Prostate gland (tissue), 2 donors: ENCODE measurements at regions not wholly inside any gene's neighbourhood (a gene's known extent, or its start where the extent isn't known, plus 50 kb on each side); places are given as distances from the start of the nearest gene placed in this dataset.

ENCODE experiments used
- DNase-seq: peaks from one replicate; pipeline ENCODE4 v3.0.0-alpha.2; 2019; ENCODE audit warnings: low spot score
- H3K27ac ChIP-seq, 2 donors: fragments of 200-600 bp; sonication (generic); 2 replicates each; pipeline ENCODE4 v1.5.1; 2017 to 2019
- H3K27me3 ChIP-seq: fragments of 200-600 bp; sonication (generic); replicated peaks from 2 replicates; pipeline ENCODE4 v1.5.1; 2019; ENCODE audit not compliant: insufficient read depth
- H3K36me3 ChIP-seq, 2 donors: fragments of 200-600 bp; sonication (generic); 1 replicate in 1 of 2; 2 replicates in 1 of 2; pipeline versions ENCODE4 v1.5.1 to v1.8.1; 2017 to 2019
- H3K4me1 ChIP-seq: fragments of 200-600 bp; sonication (generic); replicated peaks from 2 replicates; pipeline ENCODE4 v1.5.1; 2019
- H3K4me3 ChIP-seq, 2 donors: fragments of 200-600 bp; sonication (generic); 2 replicates each; pipeline ENCODE4 v1.5.1; 2017 to 2019
- H3K9me3 ChIP-seq: fragments of 200-600 bp; sonication (generic); 2 replicates; pipeline ENCODE4 v1.5.1; 2017
- CTCF ChIP-seq, 4 experiments: fragments of 200-600 bp in 2 of 4; fragments of 450-650 bp in 2 of 4; sonication (generic) in 2 of 4; IDR thresholded peaks; 1 replicate in 3 of 4; 2 replicates in 1 of 4; pipeline ENCODE4 v1.5.1; 2016 to 2019; ENCODE audit warnings: antibody characterized with exemption in 4 of 4, mild to moderate bottlenecking in 2 of 4, moderate library complexity in 2 of 4
- POLR2A ChIP-seq: fragments of 450-650 bp; IDR thresholded peaks from one replicate; pipeline ENCODE4 v1.6.1; 2016; ENCODE audit warnings: antibody characterized with exemption, mild to moderate bottlenecking
- POLR2AphosphoS5 ChIP-seq: sonication (generic); formaldehyde crosslinking; IDR thresholded peaks from one replicate; pipeline ENCODE4 v1.6.1; 2017; ENCODE audit warnings: antibody characterized with exemption
- WGBS: methylation state at CpG from one replicate; pipeline ENCODE4 v1.1.5; 2018; 5-methylcytosine and 5-hydroxymethylcytosine counted together
- intact Hi-C: fragments of 100-400 bp; cut with DNase I; formaldehyde crosslinking; loops from one replicate; pipeline ENCODE4 v1.14.2; 2022

GRCh38 chr6:6769466-6769865 lies 180.9 kb downstream of the LY86 start:
- 100% methylated on average over 1 of the region's 1 CpG for WGBS

GRCh38 chr6:6771224-6771945 lies 182.9 kb downstream of the LY86 start:
- Histone ChIP-seq H3K4me1 (no peaks in the 10 kb centered on the region), H3K27ac (no peak overlapping the region)

More at GRCh38 chr6:6769466-6769865, 180.9 kb downstream of the LY86 start:
- TF ChIP-seq POLR2AphosphoS5 = no peak
- TF ChIP-seq CTCF (IDR thresholded peaks at IDR 0.05) = no peak
- no peak for TF ChIP-seq POLR2A
- Histone ChIP-seq H3K27ac (no peak overlapping the region), H3K36me3 (no peaks in the 10 kb centered on the region), H3K4me1 (no peaks in the 10 kb centered on the region), H3K27me3 (no peaks in the 10 kb centered on the region), H3K9me3 (no peaks in the 10 kb centered on the region), H3K4me3 (no peak overlapping the region)
- DNase-seq = no peak
- intact Hi-C loops = no loop called here

GRCh38 chr6:6771964-6772363 lies 183.4 kb downstream of the LY86 start:
- Histone ChIP-seq H3K9me3 (no peaks in the 10 kb centered on the region), H3K27ac (no peak overlapping the region), H3K36me3 (no peaks in the 10 kb centered on the region), H3K4me3 (no peak overlapping the region), H3K4me1 (no peaks in the 10 kb centered on the region), H3K27me3 (no peaks in the 10 kb centered on the region)
- TF ChIP-seq CTCF (IDR thresholded peaks at IDR 0.05) (no peak), POLR2A (no peak), POLR2AphosphoS5 (no peak)
- 94% methylated on average over 5 of the region's 5 CpGs for WGBS
- no peak for DNase-seq
- intact Hi-C loops = no loop called here

More at GRCh38 chr6:6771224-6771945, 182.9 kb downstream of the LY86 start:
- TF ChIP-seq POLR2A (no peak), POLR2AphosphoS5 (no peak), CTCF (IDR thresholded peaks at IDR 0.05) (no peak)
- DNase-seq = no peak
- H3K27me3 ChIP-seq = no peaks in the 10 kb centered on the region
- H3K4me3 ChIP-seq = no peak overlapping the region
- no peaks in the 10 kb centered on the region for H3K36me3 ChIP-seq
- WGBS = 88% methylated on average over 1 of the region's 1 CpG
- H3K9me3 ChIP-seq = no peaks in the 10 kb centered on the region
- intact Hi-C loops = no loop called here

GRCh38 chr6:6772751-6773150 lies 184.2 kb downstream of the LY86 start:
- no peaks in the 10 kb centered on the region for H3K36me3 ChIP-seq
- no peak for TF ChIP-seq POLR2A
- no peak for TF ChIP-seq CTCF (IDR thresholded peaks at IDR 0.05)
- TF ChIP-seq POLR2AphosphoS5 = no peak

GRCh38 chr6:6775074-6775473 lies 186.6 kb downstream of the LY86 start:
- Histone ChIP-seq H3K27ac (no peak overlapping the region), H3K4me3 (no peak overlapping the region), H3K36me3 (no peaks in the 10 kb centered on the region), H3K27me3 (no peaks in the 10 kb centered on the region), H3K9me3 (no peaks in the 10 kb centered on the region), H3K4me1 (no peaks in the 10 kb centered on the region)
- DNase-seq = no peak
- TF ChIP-seq POLR2AphosphoS5 = no peak
- TF ChIP-seq CTCF (IDR thresholded peaks at IDR 0.05) = no peak
- TF ChIP-seq POLR2A = no peak
- 73% methylated on average over 3 of the region's 3 CpGs for WGBS
- intact Hi-C loops = no loop called here

More at GRCh38 chr6:6772751-6773150, 184.2 kb downstream of the LY86 start:
- Histone ChIP-seq H3K9me3 (no peaks in the 10 kb centered on the region), H3K4me3 (no peak overlapping the region), H3K27me3 (no peaks in the 10 kb centered on the region), H3K4me1 (no peaks in the 10 kb centered on the region), H3K27ac (no peak overlapping the region)
- 28% methylated on average over 6 of the region's 6 CpGs for WGBS
- no peak for DNase-seq
- intact Hi-C loops = no loop called here
